ENCODE measurements at regions not wholly inside any gene's neighbourhood (a gene's known extent, or its start where the extent isn't known, plus 50 kb on each side); places are given as distances from the start of the nearest gene placed in this dataset.

DNA sequence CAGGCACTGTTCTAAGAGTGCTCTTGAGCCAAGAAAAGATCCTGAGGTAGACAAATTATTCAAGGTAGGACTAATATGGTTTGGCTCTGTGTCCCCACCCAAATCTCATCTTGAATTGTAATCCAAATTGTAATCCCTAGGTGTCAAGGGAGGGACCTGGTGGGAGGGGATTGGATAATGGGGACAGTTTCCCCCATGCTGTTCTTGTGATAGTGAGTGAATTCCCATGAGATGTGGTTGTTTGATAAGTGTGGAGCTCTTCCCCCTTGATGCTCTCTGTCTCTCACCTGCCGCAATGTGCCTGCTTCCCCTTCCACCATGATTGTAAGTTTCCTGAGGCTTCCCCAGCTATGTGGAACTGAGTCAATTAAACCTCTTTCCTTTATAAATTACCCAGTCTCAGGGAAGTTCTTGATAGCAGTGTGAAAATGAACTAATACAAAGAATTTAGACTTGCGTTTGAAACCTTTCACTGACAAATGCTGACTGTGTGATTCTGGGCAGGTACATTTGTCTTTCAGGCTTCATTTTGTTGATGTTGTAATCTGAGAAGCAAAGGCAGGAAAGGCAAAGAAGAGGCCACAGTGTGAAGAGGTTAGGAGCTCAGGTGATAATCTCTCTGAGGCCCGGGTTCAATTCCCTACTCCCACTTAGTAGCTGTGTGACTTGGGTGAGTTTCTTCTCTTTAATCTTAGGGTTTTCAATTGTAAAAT is 115.8 kb upstream of the PAX6 start:
- Histone ChIP-seq H3K4me2 (ENCODE audit: insufficient read depth, insufficient read length, low read length) (no peak overlapping the region), H3K9ac (ENCODE audit: extremely low read depth, insufficient read length, low read length) (no peak overlapping the region), H4K20me1 (ENCODE audit: control insufficient read depth, insufficient read depth, insufficient read length) (no peaks in the 10 kb centered on the region), H3K79me1 (ENCODE audit: insufficient read depth, low read depth, low read length, poor library complexity, severe bottlenecking) (no peaks in the 10 kb centered on the region), H3K27me3 (ENCODE audit: insufficient read depth, low read length) (no peaks in the 10 kb centered on the region), H4K5ac (ENCODE audit: insufficient read length, low read depth, low read length) (no peak overlapping the region), H2AFZ (ENCODE audit: low read length) (no peak overlapping the region), H2BK12ac (ENCODE audit: insufficient read length, low read depth, low read length) (no peak overlapping the region), H4K8ac (replicated peaks; ENCODE audit: insufficient read length, low read depth, low read length) (no peak overlapping the region), H3K18ac (ENCODE audit: insufficient read length, low read depth, low read length) (no peak overlapping the region), H2AK5ac (ENCODE audit: insufficient read length, low read length) (no peak overlapping the region), H4K91ac (ENCODE audit: insufficient read length, low read depth, low read length) (no peak overlapping the region), H3K14ac (ENCODE audit: insufficient read depth, low read length) (no peak overlapping the region), H3K9me3 (ENCODE audit: control insufficient read depth, low read depth, low read length) (no peaks in the 10 kb centered on the region), H3T11ph (ENCODE audit: low read length) (no peak overlapping the region), H2BK20ac (ENCODE audit: low read depth, low read length, poor library complexity, severe bottlenecking) (no peak overlapping the region), H3K23me2 (ENCODE audit: insufficient read length, low read depth, low read length, poor library complexity, severe bottlenecking) (no peaks in the 10 kb centered on the region), H3K79me2 (ENCODE audit: insufficient read depth, low read length) (no peaks in the 10 kb centered on the region), H2BK120ac (ENCODE audit: low read depth, low read length, poor library complexity, severe bottlenecking) (no peak overlapping the region), H3K4me1 (ENCODE audit: insufficient read depth, low read length) (no peaks in the 10 kb centered on the region), H3K27ac (ENCODE audit: insufficient read length, low read depth, low read length) (no peak overlapping the region), H3K4ac (ENCODE audit: low read depth, low read length) (no peak overlapping the region), H3K56ac (ENCODE audit: insufficient read length, low read depth, low read length) (no peak overlapping the region), H2BK15ac (ENCODE audit: low read depth, low read length) (no peak overlapping the region), H3K23ac (ENCODE audit: insufficient read length, low read depth, low read length) (no peak overlapping the region), H2BK5ac (ENCODE audit: insufficient read length, low read length) (no peak overlapping the region)
- H3K36me3 Mint-ChIP-seq (ENCODE audit: insufficient read depth in 1 of 3, low read depth in 3 of 3), result no peaks in the 10 kb centered on the region
- no peak overlapping the region; a peak in 1 of 7 replicates for H3K27ac Mint-ChIP-seq
- peaks cover 7 to 10% of the 10 kb centered on the region in 2 experiments for H3K4me1 Mint-ChIP-seq
- no peak overlapping the region for H3K4me3 Mint-ChIP-seq
- TF ChIP-seq, protein P1, sequence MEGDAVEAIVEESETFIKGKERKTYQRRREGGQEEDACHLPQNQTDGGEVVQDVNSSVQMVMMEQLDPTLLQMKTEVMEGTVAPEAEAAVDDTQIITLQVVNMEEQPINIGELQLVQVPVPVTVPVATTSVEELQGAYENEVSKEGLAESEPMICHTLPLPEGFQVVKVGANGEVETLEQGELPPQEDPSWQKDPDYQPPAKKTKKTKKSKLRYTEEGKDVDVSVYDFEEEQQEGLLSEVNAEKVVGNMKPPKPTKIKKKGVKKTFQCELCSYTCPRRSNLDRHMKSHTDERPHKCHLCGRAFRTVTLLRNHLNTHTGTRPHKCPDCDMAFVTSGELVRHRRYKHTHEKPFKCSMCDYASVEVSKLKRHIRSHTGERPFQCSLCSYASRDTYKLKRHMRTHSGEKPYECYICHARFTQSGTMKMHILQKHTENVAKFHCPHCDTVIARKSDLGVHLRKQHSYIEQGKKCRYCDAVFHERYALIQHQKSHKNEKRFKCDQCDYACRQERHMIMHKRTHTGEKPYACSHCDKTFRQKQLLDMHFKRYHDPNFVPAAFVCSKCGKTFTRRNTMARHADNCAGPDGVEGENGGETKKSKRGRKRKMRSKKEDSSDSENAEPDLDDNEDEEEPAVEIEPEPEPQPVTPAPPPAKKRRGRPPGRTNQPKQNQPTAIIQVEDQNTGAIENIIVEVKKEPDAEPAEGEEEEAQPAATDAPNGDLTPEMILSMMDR (conservative IDR thresholded peaks at IDR 0.05), result no peak
- no CpG with 5 or more reads among the region's 3 CpGs for WGBS (ENCODE audit: extremely low coverage, insufficient read length, low lambda C conversion rate)
- H3K27me3 Mint-ChIP-seq (ENCODE audit: low read depth), result no peaks in the 10 kb centered on the region
- no peak for DNase-seq
- no peaks in the 10 kb centered on the region for H3K9me3 Mint-ChIP-seq
